ENCODE measurements at regions not wholly inside any gene's neighbourhood (a gene's known extent, or its start where the extent isn't known, plus 50 kb on each side); places are given as distances from the start of the nearest gene placed in this dataset.

DNA sequence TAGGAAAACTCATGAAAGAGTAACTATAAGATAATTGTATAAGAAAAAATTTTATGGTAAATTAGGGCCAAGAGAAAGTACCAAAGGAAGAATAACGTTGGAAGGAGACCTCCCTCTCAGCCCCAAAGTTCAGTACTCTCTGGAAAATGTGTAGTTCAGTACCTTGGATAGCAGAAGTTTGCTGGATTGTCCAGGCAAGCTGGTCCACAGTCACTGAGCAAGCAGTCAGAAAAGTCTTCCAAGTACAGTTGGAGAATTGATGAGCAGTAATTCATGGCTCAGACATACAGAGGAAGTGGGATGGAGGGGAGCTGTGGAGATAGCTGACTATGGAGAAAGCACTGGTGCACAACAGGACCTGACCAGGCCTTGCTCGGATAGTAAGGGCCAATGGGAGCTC, 598.2 kb upstream of the NDST4 start:
- ChIA-PET CTCF (no interaction called here), POLR2A (no interaction called here)
- no peak overlapping the region for H3K4me3 ChIP-seq (ENCODE audit: low read depth, low read length)
- no peak for TF ChIP-seq CTCF (IDR thresholded peaks at IDR 0.05; ENCODE audit: insufficient read depth, low read length, missing control alignments)
- no peak for DNase-seq (ENCODE audit: low read depth, low spot score)

GRCh38 chr4:115688961-115689360, 575.5 kb upstream of the NDST4 start:
- no peak overlapping the region for H3K4me3 ChIP-seq (ENCODE audit: low read depth, low read length)
- ChIA-PET POLR2A (no interaction called here), CTCF (no interaction called here)
- DNase-seq (ENCODE audit: low read depth, low spot score), result no peak
- no peak for TF ChIP-seq CTCF (IDR thresholded peaks at IDR 0.05; ENCODE audit: insufficient read depth, low read length, missing control alignments)

DNA sequence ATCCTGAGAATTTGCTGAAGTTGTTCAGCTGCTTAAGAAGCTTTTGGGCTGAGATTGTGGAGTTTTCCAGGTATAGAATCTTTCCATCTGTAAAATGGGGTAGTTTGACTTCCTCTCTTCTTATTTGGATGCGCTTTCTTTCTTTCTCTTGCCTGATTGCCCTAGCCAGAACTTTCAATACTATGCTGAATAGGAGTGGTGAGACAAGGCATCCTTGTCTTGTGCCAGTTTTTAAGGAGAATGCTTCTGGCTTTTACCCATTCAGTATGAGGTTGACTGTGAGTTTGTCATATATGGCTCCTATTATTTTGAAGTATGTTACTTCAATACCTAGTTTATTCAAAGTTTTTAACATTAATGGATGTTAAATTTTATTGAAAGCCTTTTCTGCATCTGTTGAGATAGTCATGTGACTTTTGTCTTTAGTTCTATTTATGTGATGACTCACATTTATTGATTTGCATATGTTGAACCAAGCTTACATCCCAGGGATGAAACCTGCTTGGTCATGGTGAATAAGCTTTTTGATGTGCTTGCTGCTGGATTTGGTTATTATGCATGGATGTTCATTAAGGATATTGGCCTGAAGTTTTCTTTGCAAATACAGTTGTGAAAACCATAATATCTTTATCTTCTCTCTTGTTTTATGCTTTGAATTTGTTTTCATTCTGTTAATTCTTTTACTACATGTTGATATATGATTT, 573.8 kb upstream of the NDST4 start:
- no peak overlapping the region for H3K4me3 ChIP-seq (ENCODE audit: low read depth, low read length)
- no peak for TF ChIP-seq CTCF (IDR thresholded peaks at IDR 0.05; ENCODE audit: insufficient read depth, low read length, missing control alignments)
- DNase-seq (ENCODE audit: low read depth, low spot score), result no peak
- POLR2A ChIA-PET, result no interaction called here
- CTCF ChIA-PET, result no interaction called here

GRCh38 chr4:115678425-115678941, 565.1 kb upstream of the NDST4 start:
- no peak for DNase-seq (ENCODE audit: low read depth, low spot score)
- CTCF ChIA-PET, result no interaction called here
- TF ChIP-seq CTCF (IDR thresholded peaks at IDR 0.05; ENCODE audit: insufficient read depth, low read length, missing control alignments), result no peak
- POLR2A ChIA-PET, result no interaction called here
- no peak overlapping the region for H3K4me3 ChIP-seq (ENCODE audit: low read depth, low read length)

DNA sequence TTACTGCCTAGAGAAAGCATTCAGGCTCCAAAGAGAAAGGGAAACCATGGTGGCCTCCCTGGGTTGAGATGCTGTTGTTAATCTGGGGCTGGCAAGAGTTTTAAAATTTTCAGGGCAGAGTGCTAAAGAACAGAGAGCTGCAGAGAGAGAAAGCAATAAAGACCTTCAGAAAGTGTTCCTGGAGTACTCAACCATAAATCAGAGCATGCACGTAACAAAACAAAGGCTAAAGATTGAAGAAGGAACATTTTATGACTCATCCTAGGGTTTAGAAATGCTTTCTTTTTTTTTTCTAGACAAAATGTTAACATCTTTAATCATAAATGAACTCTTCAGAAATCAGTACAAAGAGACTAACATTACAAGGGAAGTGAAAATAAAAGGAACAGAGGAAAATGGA, 562.3 kb upstream of the NDST4 start:
- no peak overlapping the region for H3K4me3 ChIP-seq (ENCODE audit: low read depth, low read length)
- no peak for TF ChIP-seq CTCF (IDR thresholded peaks at IDR 0.05; ENCODE audit: insufficient read depth, low read length, missing control alignments)
- ChIA-PET CTCF (no interaction called here), POLR2A (no interaction called here)
- DNase-seq (ENCODE audit: low read depth, low spot score), result no peak

DNA sequence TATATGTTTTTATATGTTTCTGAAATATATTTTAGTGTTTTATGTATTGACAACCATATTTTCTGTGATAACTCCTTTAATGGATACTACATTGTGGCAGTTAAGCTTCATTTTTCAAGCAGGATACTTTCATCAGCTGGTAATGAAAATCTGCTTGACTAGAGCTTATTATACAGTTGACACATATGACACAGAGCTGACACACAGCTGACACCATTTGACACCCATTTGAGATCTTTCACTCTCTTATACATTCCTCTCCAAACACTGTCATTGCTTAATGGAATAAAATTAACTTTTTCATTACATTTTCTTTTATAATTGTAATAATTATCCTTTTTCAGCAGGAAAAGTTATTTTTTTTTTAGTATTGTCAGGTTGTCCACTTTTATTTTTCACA, 561.1 kb upstream of the NDST4 start:
- H3K4me3 ChIP-seq (ENCODE audit: low read depth, low read length), result no peak overlapping the region
- POLR2A ChIA-PET, result no interaction called here
- CTCF ChIA-PET, result no interaction called here

More for the DNA sequence above, 561.1 kb upstream of the NDST4 start:
- no peak for DNase-seq (ENCODE audit: low read depth, low spot score)
- TF ChIP-seq CTCF (IDR thresholded peaks at IDR 0.05; ENCODE audit: insufficient read depth, low read length, missing control alignments), result no peak

Data from AG04449 (cell line).